ENCODE measurements at regions not wholly inside any gene's neighbourhood (a gene's known extent, or its start where the extent isn't known, plus 50 kb on each side); places are given as distances from the start of the nearest gene placed in this dataset.

GRCh38 chr19:42660353-42660752 lies 65.6 kb upstream of the CEACAM8 start:
- BruUV-seq (replicated peaks) = no TSS peak
- ChIA-PET CTCF (no interaction called here), POLR2A (no interaction called here)
- Histone ChIP-seq H3K27ac (ENCODE audit: insufficient read depth, low read depth, low read length) (no peak overlapping the region), H2AFZ (ENCODE audit: low read depth, low read length) (no peak overlapping the region), H3K27me3 (ENCODE audit: control insufficient read depth in 2 of 2, insufficient read depth in 2 of 2, low read length in 2 of 2) (no peaks in the 10 kb centered on the region), H3K4me2 (ENCODE audit: insufficient read depth, low read length) (no peak overlapping the region), H3K9me1 (replicated peaks; ENCODE audit: control insufficient read depth, extremely low read depth, insufficient read depth, low read length) (no peaks in the 10 kb centered on the region), H3K4me1 (ENCODE audit: control insufficient read depth, extremely low read depth, insufficient read depth, low read length) (no peaks in the 10 kb centered on the region), H3K36me3 (ENCODE audit: control insufficient read depth in 2 of 2, extremely low read depth in 1 of 2, insufficient read depth in 2 of 2, low read length in 2 of 2) (no peaks in the 10 kb centered on the region), H4K20me1 (replicated peaks; ENCODE audit: control insufficient read depth, extremely low read depth, insufficient read depth, low read length) (no peaks in the 10 kb centered on the region), H3K9me3 (replicated peaks; ENCODE audit: control insufficient read depth, insufficient read depth, low read length) (no peaks in the 10 kb centered on the region), H3K79me2 (ENCODE audit: control insufficient read depth, insufficient read depth, low read length) (no peaks in the 10 kb centered on the region), H3K9ac (replicated peaks; ENCODE audit: extremely low read depth, insufficient read depth, low read length) (no peak overlapping the region), H3K4me3 (replicated peaks in 1 of 3; ENCODE audit: insufficient read depth in 1 of 3, low read depth in 1 of 3, low read length in 3 of 3) (no peak overlapping the region)
- dilution Hi-C loops (cut with MboI; ENCODE audit: extremely low pct_ligation_motif_present, low sequenced_read_pairs) = no loop called here
- DNase-seq (ENCODE audit: low read depth, low spot score) (no peak), FAIRE-seq (no peak)
- intact Hi-C loops (cut with micrococcal nuclease) = no loop called here
- TF ChIP-seq MAX (IDR thresholded peaks at IDR 0.05; ENCODE audit: insufficient read depth, insufficient read length) (no peak), MYC (IDR thresholded peaks at IDR 0.05; ENCODE audit: low read depth, low read length) (no peak), POLR2AphosphoS5 (IDR thresholded peaks at IDR 0.05; ENCODE audit: insufficient read depth, low read depth, low read length) (no peak), EZH2 (IDR thresholded peaks at IDR 0.05; ENCODE audit: borderline replicate concordance, low read depth, low read length, severe bottlenecking) (no peak), JUN (IDR thresholded peaks at IDR 0.05; ENCODE audit: borderline replicate concordance, insufficient read depth, insufficient read length, low read depth) (no peak), POLR2A (IDR thresholded peaks at IDR 0.05; ENCODE audit: low read depth, low read length) (no peak), CTCF (IDR thresholded peaks at IDR 0.05; ENCODE audit: extremely low read depth in 1 of 2, insufficient read depth in 1 of 2, low read depth in 1 of 2, low read length in 2 of 2) (no peak), FOS (IDR thresholded peaks at IDR 0.05; ENCODE audit: borderline replicate concordance, insufficient read depth, low read length) (no peak), GATA2 (IDR thresholded peaks at IDR 0.05; ENCODE audit: insufficient read depth, insufficient read length, low read depth, low read length) (no peak)

Data from endothelial cell of umbilical vein (primary cell).